KMS-11 (cell line): ENCODE measurements at regions not wholly inside any gene's neighbourhood (a gene's known extent, or its start where the extent isn't known, plus 50 kb on each side); places are given as distances from the start of the nearest gene placed in this dataset.
"Not testable (repeated sequence)": the region's sequence is repeated elsewhere in the genome, so short reads cannot be mapped to it uniquely, and the experiment has no call there.

Experiments
- H2AFZ ChIP-seq: fragments of 200-600 bp; sonication (generic); 2 replicates; pipeline ENCODE4 v1.6.1; 2016; ENCODE audit warnings: antibody characterized with exemption, mixed run types, low read depth
- H3K27ac ChIP-seq: fragments of 200-600 bp; sonication (generic); 2 replicates; pipeline ENCODE4 v1.6.1; 2016; ENCODE audit warnings: mild to moderate bottlenecking, mixed run types
- H3K27me3 ChIP-seq: fragments of 200-600 bp; sonication (generic); 2 replicates; pipeline ENCODE4 v1.6.1; 2017; ENCODE audit warnings: mild to moderate bottlenecking, low read depth, mixed run types, moderate library complexity; ENCODE audit not compliant: insufficient read depth
- H3K36me3 ChIP-seq: fragments of 200-600 bp; sonication (generic); 2 replicates; pipeline ENCODE4 v1.6.1; 2017; ENCODE audit warnings: mild to moderate bottlenecking, mixed run types; ENCODE audit not compliant: insufficient read depth
- H3K4me1 ChIP-seq: fragments of 200-600 bp; sonication (generic); 2 replicates; pipeline ENCODE4 v1.6.1; 2016; ENCODE audit warnings: mild to moderate bottlenecking, low read depth, mixed run types; ENCODE audit not compliant: poor library complexity, severe bottlenecking
- H3K4me2 ChIP-seq: fragments of 200-600 bp; sonication (generic); 2 replicates; pipeline ENCODE4 v1.7.0; 2016; ENCODE audit warnings: mild to moderate bottlenecking, mixed run types
- H3K4me3 ChIP-seq: fragments of 200-600 bp; sonication (generic); IDR thresholded peaks from 2 replicates; pipeline ENCODE4 v1.6.1; 2017; ENCODE audit warnings: low read depth, low read length, mixed read lengths; ENCODE audit not compliant: insufficient read depth
- H3K79me2 ChIP-seq: fragments of 200-600 bp; sonication (generic); 2 replicates; pipeline ENCODE4 v1.6.1; 2016; ENCODE audit warnings: low read depth, mixed run types; ENCODE audit not compliant: insufficient read depth
- H3K9ac ChIP-seq: fragments of 200-600 bp; sonication (generic); 2 replicates; pipeline ENCODE4 v1.6.1; 2016; ENCODE audit warnings: mild to moderate bottlenecking, mixed run types
- H4K20me1 ChIP-seq: fragments of 200-600 bp; sonication (generic); 2 replicates; pipeline ENCODE4 v1.6.1; 2016; ENCODE audit warnings: mild to moderate bottlenecking, mixed run types; ENCODE audit not compliant: insufficient read depth
- CTCF ChIP-seq: fragments of 200-600 bp; sonication (generic); conservative IDR thresholded peaks from 2 replicates; pipeline ENCODE4 v1.6.1; 2017; ENCODE audit warnings: low read depth, mild to moderate bottlenecking, antibody characterized with exemption, low read length, moderate library complexity, mixed read lengths

DNA sequence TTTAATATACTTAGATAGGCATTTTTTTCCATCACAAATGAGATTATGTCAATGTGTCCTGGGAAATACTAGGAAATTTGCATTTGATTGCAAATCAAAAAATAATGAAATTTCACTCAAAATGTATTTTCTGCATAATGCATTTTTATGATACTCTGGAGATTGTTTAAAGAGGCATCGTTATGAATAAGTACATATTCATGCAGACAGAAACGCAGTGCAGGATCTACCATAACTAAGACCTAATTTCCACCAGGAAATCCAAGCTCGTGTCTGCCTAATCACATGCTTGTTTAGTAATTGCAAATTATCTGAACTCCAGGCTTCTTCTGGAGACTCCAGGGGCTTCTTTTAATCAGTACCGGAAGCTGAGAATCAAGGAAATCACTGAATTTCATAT is 163.5 kb upstream of the MXRA5 start:
- H3K4me3 ChIP-seq: no peak overlapping the region
- no peaks in the 10 kb centered on the region for H3K27me3 ChIP-seq
- TF ChIP-seq CTCF: no peak
- H3K36me3 ChIP-seq: no peaks in the 10 kb centered on the region
- H3K9ac ChIP-seq: no peak overlapping the region
- no peak overlapping the region for H3K4me2 ChIP-seq
- no peaks in the 10 kb centered on the region for H3K79me2 ChIP-seq
- no peak overlapping the region for H2AFZ ChIP-seq
- H3K27ac ChIP-seq: no peak overlapping the region
- no peaks in the 10 kb centered on the region for H4K20me1 ChIP-seq
- no peaks in the 10 kb centered on the region for H3K4me1 ChIP-seq

- Histone ChIP-seq H4K20me1 (no peaks in the 10 kb centered on the region), H3K4me3 (no peak overlapping the region), H3K27ac (no peak overlapping the region), H3K9ac (no peak overlapping the region), H3K4me1 (no peaks in the 10 kb centered on the region), H3K79me2 (no peaks in the 10 kb centered on the region), H3K4me2 (no peak overlapping the region), H2AFZ (no peak overlapping the region), H3K36me3 (no peaks in the 10 kb centered on the region), H3K27me3 (no peaks in the 10 kb centered on the region)
- no peak for TF ChIP-seq CTCF
These were observed 158.5 kb upstream of the MXRA5 start for GRCh38 chrX:3504916-3505315.

DNA sequence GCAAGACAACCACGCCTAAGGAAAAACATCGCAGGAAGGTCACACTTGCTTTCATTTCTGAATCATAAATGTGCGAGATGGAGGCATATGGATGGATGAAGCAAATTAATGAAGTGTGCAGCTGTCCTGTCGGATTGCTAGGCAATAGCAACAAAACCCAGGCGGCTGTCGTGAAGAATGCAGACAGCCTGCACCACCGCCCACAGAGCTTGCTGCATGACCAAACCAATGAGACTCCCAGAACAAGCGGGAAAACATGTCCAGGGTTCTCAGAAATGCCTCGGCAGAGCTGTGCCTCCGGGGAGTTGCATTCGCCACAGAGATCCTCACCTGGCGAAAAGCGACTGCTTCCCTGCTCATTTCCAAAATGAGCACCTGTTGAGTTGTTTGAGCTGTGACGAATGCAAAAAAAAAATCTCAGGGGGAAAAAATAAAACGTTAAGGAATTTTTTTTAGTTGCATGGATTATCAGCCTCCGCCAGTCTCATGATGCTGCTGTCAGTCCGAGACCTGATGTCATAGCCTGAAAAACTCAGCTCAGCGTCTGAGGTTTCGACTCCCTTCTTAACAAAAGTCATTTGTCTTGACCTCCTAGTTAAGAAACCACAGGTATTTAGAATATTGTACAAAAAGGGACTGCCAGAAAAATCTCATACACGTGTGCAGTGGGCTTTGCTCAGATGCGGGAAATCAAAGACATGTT is 155.5 kb upstream of the MXRA5 start:
- no peak overlapping the region for H2AFZ ChIP-seq
- H3K27ac ChIP-seq: no peak overlapping the region

GRCh38 chrX:3495836-3496769 is 149.7 kb upstream of the MXRA5 start:
- H3K27ac ChIP-seq, H3K4me3 ChIP-seq, H3K27me3 ChIP-seq, H3K4me2 ChIP-seq, H3K9ac ChIP-seq, H3K79me2 ChIP-seq, H3K4me1 ChIP-seq, H2AFZ ChIP-seq, H3K36me3 ChIP-seq, H4K20me1 ChIP-seq: not testable (repeated sequence)

More for the DNA sequence above, 155.5 kb upstream of the MXRA5 start:
- Histone ChIP-seq H3K27me3 (no peaks in the 10 kb centered on the region), H3K4me2 (no peak overlapping the region), H3K9ac (no peak overlapping the region), H3K4me3 (no peak overlapping the region), H3K4me1 (no peaks in the 10 kb centered on the region), H4K20me1 (no peaks in the 10 kb centered on the region), H3K36me3 (no peaks in the 10 kb centered on the region), H3K79me2 (no peaks in the 10 kb centered on the region)
- TF ChIP-seq CTCF: no peak
